ENCODE measurements at regions not wholly inside any gene's neighbourhood (a gene's known extent, or its start where the extent isn't known, plus 50 kb on each side); places are given as distances from the start of the nearest gene placed in this dataset.

GRCh38 chr16:17812771-17813170 is 342.0 kb upstream of the XYLT1 start:
- Histone ChIP-seq H3K4me3 (no peak overlapping the region), H3K4me1 (replicated peaks in 1 of 2) (peaks cover 0 to 9% of the 10 kb centered on the region in 2 donors), H3K27ac (no peak overlapping the region)
- in situ Hi-C loops (cut with MboI; ENCODE audit: low pct_unique_long_range_greater_than_20kb in 2 of 9, low sequenced_read_pairs in 9 of 9, unreplicated experiment in 9 of 9), result no loop called here
- 86 to 100% (median 100%) methylated on average over 1 of the region's 1 CpG; no CpG with 5 or more reads in 7 of the 10 experiments for WGBS, 10 experiments
- peak in 3 of 8 experiments; percentile 40 to 62 (median 51) for ATAC-seq (replicated peaks in 6 of 8)

DNA sequence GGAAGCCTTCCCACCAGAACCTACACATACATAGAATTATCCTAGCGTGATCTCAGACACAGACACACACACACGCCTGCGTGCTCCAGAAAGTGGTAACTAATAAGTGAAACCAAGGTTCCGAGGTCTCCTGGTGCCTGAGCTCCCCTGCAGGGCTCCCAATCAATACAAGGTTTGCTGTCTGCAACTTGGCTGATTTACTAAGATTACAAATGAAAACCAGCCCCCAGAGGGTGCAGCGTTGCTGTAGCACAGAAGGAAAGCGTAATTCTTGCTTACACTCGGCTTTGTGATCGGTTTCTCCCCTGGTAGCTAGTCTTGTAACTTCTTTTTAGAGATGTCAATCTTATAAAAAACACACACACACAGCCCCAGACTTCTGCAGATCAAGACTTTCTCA is 334.1 kb upstream of the XYLT1 start:
- WGBS, 10 experiments, result 4 to 90% (median 48%) methylated on average over 2 to 6 of the region's 8 CpGs; no CpG with 5 or more reads in 5 of the 10 experiments
- Histone ChIP-seq H3K27ac (no peak overlapping the region), H3K4me3 (no peak overlapping the region), H3K4me1 (replicated peaks in 1 of 2) (peaks cover 7 to 17% of the 10 kb centered on the region in 2 donors)
- in situ Hi-C loops (cut with MboI; ENCODE audit: low pct_unique_long_range_greater_than_20kb in 2 of 9, low sequenced_read_pairs in 9 of 9, unreplicated experiment in 9 of 9), result no loop called here
- ATAC-seq (replicated peaks in 6 of 8), result peak in 4 of 8 experiments; percentile 35 to 79 (median 54)

DNA sequence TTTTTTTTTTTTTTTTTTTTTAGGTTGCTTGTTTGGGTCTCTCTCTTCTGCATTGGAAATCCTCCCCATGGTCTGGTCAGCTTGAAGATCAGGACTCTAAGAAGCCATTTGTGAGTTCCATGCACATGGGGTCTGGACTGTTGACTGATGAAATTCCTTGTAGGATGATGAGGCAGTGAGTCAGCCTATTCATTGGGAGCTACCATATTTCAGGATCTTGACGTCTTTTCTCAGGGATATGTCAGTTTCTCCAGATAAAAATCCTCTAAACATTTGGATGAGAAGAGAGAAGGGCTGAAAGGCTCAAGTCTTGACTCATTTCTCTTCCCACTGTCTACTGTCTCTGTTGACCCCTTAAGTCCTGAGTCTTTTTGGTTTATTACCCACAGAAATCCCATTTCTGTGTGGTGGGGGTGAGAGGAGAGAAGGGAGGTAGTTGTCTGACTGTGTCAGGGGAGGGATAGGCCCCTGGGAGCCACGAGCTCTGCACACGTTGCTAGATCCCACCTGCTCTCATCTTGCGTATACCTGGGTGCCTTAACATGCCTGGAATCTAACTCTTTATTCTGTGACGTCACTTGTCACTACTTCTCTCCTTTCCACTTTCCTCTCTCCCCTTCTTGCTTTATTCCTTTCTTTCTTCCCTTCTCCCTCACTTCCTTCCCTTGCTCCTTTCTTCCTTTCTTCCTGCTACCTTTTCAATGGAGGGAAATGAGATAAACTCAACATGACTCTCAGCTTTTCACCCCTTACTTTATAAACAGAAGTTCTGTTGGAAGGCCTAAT is 333.1 kb upstream of the XYLT1 start:
- no peak overlapping the region for H3K4me3 ChIP-seq
- 24 to 91% (median 64%) methylated on average over 1 to 5 of the region's 5 CpGs for WGBS, 10 experiments
- in situ Hi-C loops (cut with MboI; ENCODE audit: low pct_unique_long_range_greater_than_20kb in 2 of 9, low sequenced_read_pairs in 9 of 9, unreplicated experiment in 9 of 9), result no loop called here
- peak in 5 of 8 experiments; percentile 27 to 87 (median 70) for ATAC-seq (replicated peaks in 6 of 8)
- H3K4me1 ChIP-seq (replicated peaks in 1 of 2), result peaks cover 7 to 17% of the 10 kb centered on the region in 2 donors
- H3K27ac ChIP-seq, result no peak overlapping the region

- no peak overlapping the region for H3K4me3 ChIP-seq
- no peak for ATAC-seq (replicated peaks in 6 of 8)
- 63 to 100% (median 100%) methylated on average over 1 of the region's 1 CpG; no CpG with 5 or more reads in 3 of the 10 experiments for WGBS, 10 experiments
- no peak overlapping the region for H3K27ac ChIP-seq
- H3K4me1 ChIP-seq (replicated peaks in 1 of 2), result peaks cover 7 to 17% of the 10 kb centered on the region in 2 donors
- in situ Hi-C loops (cut with MboI; ENCODE audit: low pct_unique_long_range_greater_than_20kb in 2 of 9, low sequenced_read_pairs in 9 of 9, unreplicated experiment in 9 of 9), result no loop called here
These were observed 331.8 kb upstream of the XYLT1 start for GRCh38 chr16:17802571-17802970.

- Histone ChIP-seq H3K27ac (no peak overlapping the region), H3K4me3 (no peak overlapping the region), H3K4me1 (replicated peaks in 1 of 2) (peaks cover 7 to 17% of the 10 kb centered on the region in 2 donors)
- in situ Hi-C loops (cut with MboI; ENCODE audit: low pct_unique_long_range_greater_than_20kb in 2 of 9, low sequenced_read_pairs in 9 of 9, unreplicated experiment in 9 of 9), result no loop called here
- WGBS, 10 experiments, result 0 to 100% (median 41%) methylated on average over 1 of the region's 1 CpG; no CpG with 5 or more reads in 2 of the 10 experiments
- no peak for ATAC-seq (replicated peaks in 6 of 8)
These were observed 330.3 kb upstream of the XYLT1 start for GRCh38 chr16:17801068-17801467.

DNA sequence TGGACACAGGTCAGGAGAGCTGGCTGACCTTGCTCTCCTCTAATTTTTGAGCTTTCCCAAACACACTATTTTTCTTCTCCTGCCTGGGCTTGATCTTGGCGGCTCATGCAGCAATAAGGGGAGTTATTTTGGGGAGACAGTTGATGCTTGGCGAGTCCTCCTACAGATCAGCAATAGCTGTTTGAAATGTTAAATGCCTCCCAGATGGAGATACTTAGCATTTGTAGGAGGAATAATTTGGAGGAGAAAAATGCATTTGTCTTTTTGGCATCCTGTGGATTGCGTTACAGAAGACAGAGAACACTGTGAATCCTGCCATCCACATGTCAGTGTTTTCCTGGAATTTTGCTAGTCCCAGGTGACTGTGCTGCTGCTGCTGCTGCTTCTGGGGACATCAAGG is 328.0 kb upstream of the XYLT1 start:
- in situ Hi-C loops (cut with MboI; ENCODE audit: low pct_unique_long_range_greater_than_20kb in 2 of 9, low sequenced_read_pairs in 9 of 9, unreplicated experiment in 9 of 9), result no loop called here
- Histone ChIP-seq H3K27ac (no peak overlapping the region), H3K4me1 (replicated peaks in 1 of 2) (peaks cover 1 to 3% of the 10 kb centered on the region in 2 donors), H3K4me3 (no peak overlapping the region)
- 0 to 100% (median 53%) methylated on average over 1 to 3 of the region's 3 CpGs; no CpG with 5 or more reads in 2 of the 10 experiments for WGBS, 10 experiments
- ATAC-seq (replicated peaks in 6 of 8), result peak in 2 of 8 experiments; percentile 57 to 84

GRCh38 chr16:17793354-17793753 is 322.6 kb upstream of the XYLT1 start:
- WGBS, 10 experiments, result 0 to 100% (median 56%) methylated on average over 1 of the region's 1 CpG; no CpG with 5 or more reads in 1 of the 10 experiments
- ATAC-seq (replicated peaks in 6 of 8), result no peak
- in situ Hi-C loops (cut with MboI; ENCODE audit: low pct_unique_long_range_greater_than_20kb in 2 of 9, low sequenced_read_pairs in 9 of 9, unreplicated experiment in 9 of 9), result no loop called here
- no peak overlapping the region for H3K4me3 ChIP-seq
- H3K4me1 ChIP-seq (replicated peaks in 1 of 2), result peaks cover 0 to 3% of the 10 kb centered on the region in 2 donors
- no peak overlapping the region for H3K27ac ChIP-seq

- H3K27ac ChIP-seq, result no peak overlapping the region
- 6 to 40% (median 20%) methylated on average over 1 to 6 of the region's 6 CpGs; no CpG with 5 or more reads in 3 of the 10 experiments for WGBS, 10 experiments
- peak in 1 of 8 experiments; percentile 28 for ATAC-seq (replicated peaks in 6 of 8)
- in situ Hi-C loops (cut with MboI; ENCODE audit: low pct_unique_long_range_greater_than_20kb in 2 of 9, low sequenced_read_pairs in 9 of 9, unreplicated experiment in 9 of 9), result no loop called here
- no peak overlapping the region for H3K4me3 ChIP-seq
- peaks cover 3 to 21% of the 10 kb centered on the region in 2 donors for H3K4me1 ChIP-seq (replicated peaks in 1 of 2)
These were observed 313.3 kb upstream of the XYLT1 start for GRCh38 chr16:17784073-17784472.

DNA sequence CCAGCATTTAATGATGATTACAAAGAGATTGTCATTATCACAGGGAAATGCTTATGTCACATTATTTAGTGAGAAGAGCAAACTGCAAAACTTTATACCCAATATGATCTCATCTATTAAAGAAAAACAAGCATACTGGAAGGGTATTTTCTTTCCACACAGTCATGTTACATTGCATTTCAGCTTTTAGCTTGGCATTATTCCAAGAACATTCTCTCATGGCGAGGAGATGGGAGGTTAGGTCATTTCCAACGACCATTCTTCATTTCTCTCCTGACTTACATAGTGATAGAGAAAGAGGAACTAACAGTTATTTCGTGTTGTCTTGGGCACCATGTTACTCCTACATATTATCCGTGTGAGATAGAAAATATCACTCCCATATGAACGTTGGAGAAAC is 309.4 kb upstream of the XYLT1 start:
- Histone ChIP-seq H3K4me3 (no peak overlapping the region), H3K27ac (no peak overlapping the region), H3K4me1 (replicated peaks in 1 of 2) (peaks cover 6 to 26% of the 10 kb centered on the region in 2 donors)
- ATAC-seq (replicated peaks in 6 of 8), result peak in 5 of 8 experiments; percentile 35 to 87 (median 65)
- whole genome bisulfite sequencing, 10 experiments, result 0 to 73% (median 41%) methylated on average over 1 to 5 of the region's 5 CpGs; no CpG with 5 or more reads in 1 of the 10 experiments
- in situ Hi-C loops (cut with MboI; ENCODE audit: low pct_unique_long_range_greater_than_20kb in 2 of 9, low sequenced_read_pairs in 9 of 9, unreplicated experiment in 9 of 9), result no loop called here

DNA sequence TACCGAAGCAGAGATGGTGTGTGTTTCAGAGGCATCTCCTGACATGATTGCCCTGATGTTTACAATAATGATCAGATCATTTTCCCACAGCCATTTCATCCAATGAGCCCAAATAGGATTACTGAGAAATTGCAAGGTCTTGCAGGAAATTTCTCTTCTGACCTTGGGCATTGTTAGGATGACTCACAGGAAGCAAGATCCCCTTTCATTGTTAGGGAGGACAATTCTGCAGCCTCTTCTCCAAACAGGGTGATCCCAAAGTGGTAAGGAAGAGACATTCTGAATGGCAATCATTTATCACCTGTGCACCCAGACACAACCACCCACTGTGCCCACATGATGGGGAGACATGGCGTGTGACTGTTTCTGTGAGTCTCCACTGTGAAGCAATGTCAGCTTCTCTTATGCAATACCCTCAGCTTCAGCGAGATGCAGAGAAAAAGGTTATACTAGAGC is 306.7 kb upstream of the XYLT1 start:
- Histone ChIP-seq H3K4me1 (replicated peaks in 1 of 2) (peaks cover 6 to 20% of the 10 kb centered on the region in 2 donors), H3K27ac (no peak overlapping the region), H3K4me3 (no peak overlapping the region)
- ATAC-seq (replicated peaks in 6 of 8), result peak in 5 of 8 experiments; percentile 62 to 76 (median 66)
- WGBS, 10 experiments, result 4 to 100% (median 64%) methylated on average over 1 to 3 of the region's 3 CpGs; no CpG with 5 or more reads in 2 of the 10 experiments
- in situ Hi-C loops (cut with MboI; ENCODE audit: low pct_unique_long_range_greater_than_20kb in 2 of 9, low sequenced_read_pairs in 9 of 9, unreplicated experiment in 9 of 9), result no loop called here

GRCh38 chr16:17776888-17777287 is 306.1 kb upstream of the XYLT1 start:
- in situ Hi-C loops (cut with MboI; ENCODE audit: low pct_unique_long_range_greater_than_20kb in 2 of 9, low sequenced_read_pairs in 9 of 9, unreplicated experiment in 9 of 9), result no loop called here
- WGBS, 10 experiments, result 30 to 83% (median 69%) methylated on average over 1 to 7 of the region's 9 CpGs; no CpG with 5 or more reads in 4 of the 10 experiments

GRCh38 chr16:17776465-17776864 is 305.7 kb upstream of the XYLT1 start:
- 0 to 86% (median 82%) methylated on average over 1 of the region's 1 CpG; no CpG with 5 or more reads in 6 of the 10 experiments for WGBS, 10 experiments
- H3K4me1 ChIP-seq (replicated peaks in 1 of 2), result peaks cover 6 to 19% of the 10 kb centered on the region in 2 donors
- ATAC-seq (replicated peaks in 6 of 8), result no peak
- in situ Hi-C loops (cut with MboI; ENCODE audit: low pct_unique_long_range_greater_than_20kb in 2 of 9, low sequenced_read_pairs in 9 of 9, unreplicated experiment in 9 of 9), result no loop called here
- H3K4me3 ChIP-seq, result no peak overlapping the region
- H3K27ac ChIP-seq, result no peak overlapping the region

More at GRCh38 chr16:17776888-17777287, 306.1 kb upstream of the XYLT1 start:
- peaks cover 6 to 19% of the 10 kb centered on the region in 2 donors for H3K4me1 ChIP-seq (replicated peaks in 1 of 2)
- ATAC-seq (replicated peaks in 6 of 8), result peak in 2 of 8 experiments; percentile 4 to 16
- H3K4me3 ChIP-seq, result no peak overlapping the region
- H3K27ac ChIP-seq, result no peak overlapping the region

DNA sequence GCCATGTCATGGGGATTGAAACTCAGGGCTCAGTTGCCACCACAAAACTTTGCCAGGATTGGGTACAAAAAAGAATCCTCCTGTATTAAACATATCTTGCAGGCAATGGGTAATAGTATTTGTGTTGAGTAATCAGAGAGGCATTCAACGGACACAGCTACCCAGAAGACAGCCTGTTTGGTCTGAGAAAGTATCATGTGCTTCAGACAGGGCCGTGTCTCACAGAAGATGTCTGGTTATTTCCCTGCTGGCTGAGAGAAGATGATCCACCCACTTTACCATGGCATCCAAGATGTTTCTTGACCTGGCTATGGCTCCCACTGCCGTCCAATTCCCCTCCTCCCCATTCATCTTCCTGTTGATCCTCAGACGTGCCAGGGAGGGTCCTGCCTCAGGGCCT is 304.3 kb upstream of the XYLT1 start:
- in situ Hi-C loops (cut with MboI; ENCODE audit: low pct_unique_long_range_greater_than_20kb in 2 of 9, low sequenced_read_pairs in 9 of 9, unreplicated experiment in 9 of 9), result no loop called here
- ATAC-seq (replicated peaks in 6 of 8), result no peak
- 0 to 100% (median 67%) methylated on average over 1 to 3 of the region's 4 CpGs; no CpG with 5 or more reads in 4 of the 10 experiments for WGBS, 10 experiments
- Histone ChIP-seq H3K4me3 (no peak overlapping the region), H3K4me1 (replicated peaks in 1 of 2) (peaks cover 6 to 9% of the 10 kb centered on the region in 2 donors), H3K27ac (no peak overlapping the region)
